ENCODE measurements at regions not wholly inside any gene's neighbourhood (a gene's known extent, or its start where the extent isn't known, plus 50 kb on each side); places are given as distances from the start of the nearest gene placed in this dataset.

- no peak for TF ChIP-seq CTCF (IDR thresholded peaks at IDR 0.05)
- no peak for TF ChIP-seq POLR2A (IDR thresholded peaks at IDR 0.05)
Observed at GRCh38 chr2:82278416-82278815, 1973.9 kb upstream of the LRRTM1 start.
